ENCODE measurements at regions not wholly inside any gene's neighbourhood (a gene's known extent, or its start where the extent isn't known, plus 50 kb on each side); places are given as distances from the start of the nearest gene placed in this dataset.

GRCh38 chr2:71277536-71278103, 50.7 kb upstream of the PAIP2B start:
- Histone ChIP-seq H3K27me3 (ENCODE audit: control insufficient read depth, insufficient read depth, low read length) (peaks cover 19% of the 10 kb centered on the region), H3K36me3 (ENCODE audit: control insufficient read depth in 2 of 3, insufficient read depth in 3 of 3, low read length in 3 of 3) (no peaks in the 10 kb centered on the region), H3K4me1 (ENCODE audit: control insufficient read depth in 2 of 3, insufficient read depth in 2 of 3, low read depth in 1 of 3, low read length in 3 of 3) (peaks cover 0 to 9% (median 0%) of the 10 kb centered on the region in 3 donors), H3K9me3 (ENCODE audit: control insufficient read depth in 2 of 3, insufficient read depth in 1 of 3, low read length in 3 of 3) (no peaks in the 10 kb centered on the region), H3K9ac (ENCODE audit: low read length in 3 of 3) (peak overlapping the region in 1 of 3 donors; percentile 41), H3K4me3 (ENCODE audit: low read length in 3 of 3) (peak overlapping the region in 2 of 3 donors; percentile 50 to 54), H3K27ac (ENCODE audit: low read depth in 2 of 2, low read length in 2 of 2) (no peak overlapping the region)
- intact Hi-C loops (cut with DNase I) = no loop called here
- FAIRE-seq (no peak), DNase-seq (peak; percentile 43 to 69 (median 56))
- no peak for TF ChIP-seq CTCF (IDR thresholded peaks at IDR 0.05; ENCODE audit: borderline replicate concordance, extremely low read depth, insufficient read depth)

DNA sequence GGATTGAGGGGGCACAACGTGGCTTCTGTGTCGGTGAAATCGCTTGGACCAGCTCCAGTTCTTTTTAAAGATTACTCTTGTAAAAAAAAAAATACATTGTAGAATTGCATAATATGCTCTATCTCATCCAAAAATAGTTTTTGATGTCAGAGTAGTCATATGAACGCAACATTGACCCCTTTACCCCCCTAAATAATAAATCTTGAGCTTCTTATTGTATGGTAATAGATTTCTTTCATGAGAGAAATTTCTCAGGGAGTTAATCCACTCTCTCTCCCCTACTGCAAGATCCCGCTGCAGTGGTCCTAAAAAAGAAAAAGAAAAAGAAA, 50.2 kb upstream of the PAIP2B start:
- Histone ChIP-seq H3K27me3 (ENCODE audit: control insufficient read depth, insufficient read depth, low read length) (peaks cover 19% of the 10 kb centered on the region), H3K4me3 (ENCODE audit: low read length in 3 of 3) (peak overlapping the region; percentile 33 to 54 (median 50)), H3K9me3 (ENCODE audit: control insufficient read depth in 2 of 3, insufficient read depth in 1 of 3, low read length in 3 of 3) (no peaks in the 10 kb centered on the region), H3K9ac (ENCODE audit: low read length in 3 of 3) (no peak overlapping the region), H3K4me1 (ENCODE audit: control insufficient read depth in 2 of 3, insufficient read depth in 2 of 3, low read depth in 1 of 3, low read length in 3 of 3) (peaks cover 0 to 9% (median 0%) of the 10 kb centered on the region in 3 donors), H3K27ac (ENCODE audit: low read depth in 2 of 2, low read length in 2 of 2) (no peak overlapping the region), H3K36me3 (ENCODE audit: control insufficient read depth in 2 of 3, insufficient read depth in 3 of 3, low read length in 3 of 3) (no peaks in the 10 kb centered on the region)
- no peak for FAIRE-seq
- intact Hi-C loops (cut with DNase I) = no loop called here
- no peak for TF ChIP-seq CTCF (IDR thresholded peaks at IDR 0.05; ENCODE audit: borderline replicate concordance, extremely low read depth, insufficient read depth)
- peak in 1 of 5 donors; percentile 14 for DNase-seq

- peak; percentile 88 to 93 (median 89) for DNase-seq
- Histone ChIP-seq H3K36me3 (ENCODE audit: control insufficient read depth in 2 of 3, insufficient read depth in 3 of 3, low read length in 3 of 3) (no peaks in the 10 kb centered on the region), H3K4me1 (ENCODE audit: control insufficient read depth in 2 of 3, insufficient read depth in 2 of 3, low read depth in 1 of 3, low read length in 3 of 3) (peaks cover 0 to 9% (median 0%) of the 10 kb centered on the region in 3 donors), H3K9ac (ENCODE audit: low read length in 3 of 3) (no peak overlapping the region), H3K27ac (ENCODE audit: low read depth in 2 of 2, low read length in 2 of 2) (no peak overlapping the region), H3K4me3 (ENCODE audit: low read length in 3 of 3) (peak overlapping the region; percentile 33 to 54 (median 50)), H3K9me3 (ENCODE audit: control insufficient read depth in 2 of 3, insufficient read depth in 1 of 3, low read length in 3 of 3) (no peaks in the 10 kb centered on the region), H3K27me3 (ENCODE audit: control insufficient read depth, insufficient read depth, low read length) (peaks cover 19% of the 10 kb centered on the region)
- peak; percentile 1 for TF ChIP-seq CTCF (IDR thresholded peaks at IDR 0.05; ENCODE audit: borderline replicate concordance, extremely low read depth, insufficient read depth)
- intact Hi-C loops (cut with DNase I) = no loop called here
- FAIRE-seq = no peak
These were observed 49.6 kb upstream of the PAIP2B start for GRCh38 chr2:71276311-71277146.
